ENCODE measurements at regions not wholly inside any gene's neighbourhood (a gene's known extent, or its start where the extent isn't known, plus 50 kb on each side); places are given as distances from the start of the nearest gene placed in this dataset.

GRCh38 chr13:71034018-71034417 lies 833.0 kb downstream of the DACH1 start:
- H3K9me3 ChIP-seq (ENCODE audit: insufficient read depth, low read length) = no peaks in the 10 kb centered on the region
- no peaks in the 10 kb centered on the region for H3K36me3 ChIP-seq (ENCODE audit: insufficient read depth, insufficient read length, low read length)
- no peak overlapping the region for H3K9ac ChIP-seq (ENCODE audit: insufficient read length, low read depth)
- DNase-seq (ENCODE audit: low read depth, low spot score) = no peak
- H3K4me3 ChIP-seq (ENCODE audit: insufficient read length, low read depth) = no peak overlapping the region
- TF ChIP-seq ZNF274 (IDR thresholded peaks at IDR 0.05; ENCODE audit: low read depth, low read length) = no peak
- H3K27me3 ChIP-seq (ENCODE audit: insufficient read depth, insufficient read length) = no peaks in the 10 kb centered on the region
- H3K4me1 ChIP-seq (ENCODE audit: insufficient read depth, insufficient read length) = no peaks in the 10 kb centered on the region

- H3K9ac ChIP-seq (ENCODE audit: insufficient read length, low read depth) = no peak overlapping the region
- no peaks in the 10 kb centered on the region for H3K36me3 ChIP-seq (ENCODE audit: insufficient read depth, insufficient read length, low read length)
- H3K4me1 ChIP-seq (ENCODE audit: insufficient read depth, insufficient read length) = no peaks in the 10 kb centered on the region
- DNase-seq (ENCODE audit: low read depth, low spot score) = no peak
- no peak for TF ChIP-seq YY1 (IDR thresholded peaks at IDR 0.05; ENCODE audit: insufficient read depth, insufficient read length)
- no peak for TF ChIP-seq SUZ12 (IDR thresholded peaks at IDR 0.05; ENCODE audit: extremely low read depth, insufficient read depth, insufficient read length)
- no peak for TF ChIP-seq ZNF274 (IDR thresholded peaks at IDR 0.05; ENCODE audit: low read depth, low read length)
- no peak overlapping the region for H3K4me3 ChIP-seq (ENCODE audit: insufficient read length, low read depth)
- H3K27me3 ChIP-seq (ENCODE audit: insufficient read depth, insufficient read length) = no peaks in the 10 kb centered on the region
- H3K9me3 ChIP-seq (ENCODE audit: insufficient read depth, low read length) = no peaks in the 10 kb centered on the region
Observed at GRCh38 chr13:71033026-71033425, 834.0 kb downstream of the DACH1 start.

- no peaks in the 10 kb centered on the region for H3K4me1 ChIP-seq (ENCODE audit: insufficient read depth, insufficient read length)
- H3K9me3 ChIP-seq (ENCODE audit: insufficient read depth, low read length) = no peaks in the 10 kb centered on the region
- DNase-seq (ENCODE audit: low read depth, low spot score) = no peak
Observed at GRCh38 chr13:71030784-71031183, 836.2 kb downstream of the DACH1 start.

GRCh38 chr13:71028884-71029283 lies 838.1 kb downstream of the DACH1 start:
- H3K9me3 ChIP-seq (ENCODE audit: insufficient read depth, low read length) = no peaks in the 10 kb centered on the region
- no peaks in the 10 kb centered on the region for H3K4me1 ChIP-seq (ENCODE audit: insufficient read depth, insufficient read length)
- DNase-seq (ENCODE audit: low read depth, low spot score) = no peak
- H3K4me3 ChIP-seq (ENCODE audit: insufficient read length, low read depth) = no peak overlapping the region
- TF ChIP-seq YY1 (IDR thresholded peaks at IDR 0.05; ENCODE audit: insufficient read depth, insufficient read length) = no peak
- no peak for TF ChIP-seq ZNF274 (IDR thresholded peaks at IDR 0.05; ENCODE audit: low read depth, low read length)
- TF ChIP-seq SUZ12 (IDR thresholded peaks at IDR 0.05; ENCODE audit: extremely low read depth, insufficient read depth, insufficient read length) = no peak
- no peak overlapping the region for H3K9ac ChIP-seq (ENCODE audit: insufficient read length, low read depth)
- H3K36me3 ChIP-seq (ENCODE audit: insufficient read depth, insufficient read length, low read length) = no peaks in the 10 kb centered on the region
- no peaks in the 10 kb centered on the region for H3K27me3 ChIP-seq (ENCODE audit: insufficient read depth, insufficient read length)

More at GRCh38 chr13:71030784-71031183, 836.2 kb downstream of the DACH1 start:
- H3K9ac ChIP-seq (ENCODE audit: insufficient read length, low read depth) = no peak overlapping the region
- H3K27me3 ChIP-seq (ENCODE audit: insufficient read depth, insufficient read length) = no peaks in the 10 kb centered on the region
- H3K36me3 ChIP-seq (ENCODE audit: insufficient read depth, insufficient read length, low read length) = no peaks in the 10 kb centered on the region
- TF ChIP-seq SUZ12 (IDR thresholded peaks at IDR 0.05; ENCODE audit: extremely low read depth, insufficient read depth, insufficient read length) (no peak), ZNF274 (IDR thresholded peaks at IDR 0.05; ENCODE audit: low read depth, low read length) (no peak), YY1 (IDR thresholded peaks at IDR 0.05; ENCODE audit: insufficient read depth, insufficient read length) (no peak)
- H3K4me3 ChIP-seq (ENCODE audit: insufficient read length, low read depth) = no peak overlapping the region

- no peak for TF ChIP-seq YY1 (IDR thresholded peaks at IDR 0.05; ENCODE audit: insufficient read depth, insufficient read length)
- no peak for TF ChIP-seq ZNF274 (IDR thresholded peaks at IDR 0.05; ENCODE audit: low read depth, low read length)
- TF ChIP-seq SUZ12 (IDR thresholded peaks at IDR 0.05; ENCODE audit: extremely low read depth, insufficient read depth, insufficient read length) = no peak
- Histone ChIP-seq H3K36me3 (ENCODE audit: insufficient read depth, insufficient read length, low read length) (no peaks in the 10 kb centered on the region), H3K27me3 (ENCODE audit: insufficient read depth, insufficient read length) (no peaks in the 10 kb centered on the region), H3K4me3 (ENCODE audit: insufficient read length, low read depth) (no peak overlapping the region), H3K4me1 (ENCODE audit: insufficient read depth, insufficient read length) (no peaks in the 10 kb centered on the region), H3K9me3 (ENCODE audit: insufficient read depth, low read length) (no peaks in the 10 kb centered on the region), H3K9ac (ENCODE audit: insufficient read length, low read depth) (no peak overlapping the region)
- no peak for DNase-seq (ENCODE audit: low read depth, low spot score)
Observed at GRCh38 chr13:71021825-71022422, 845.1 kb downstream of the DACH1 start.

- no peak overlapping the region for H3K4me3 ChIP-seq (ENCODE audit: insufficient read length, low read depth)
- no peak for DNase-seq (ENCODE audit: low read depth, low spot score)
- H3K36me3 ChIP-seq (ENCODE audit: insufficient read depth, insufficient read length, low read length) = no peaks in the 10 kb centered on the region
- no peak overlapping the region for H3K9ac ChIP-seq (ENCODE audit: insufficient read length, low read depth)
- no peaks in the 10 kb centered on the region for H3K27me3 ChIP-seq (ENCODE audit: insufficient read depth, insufficient read length)
- H3K9me3 ChIP-seq (ENCODE audit: insufficient read depth, low read length) = no peaks in the 10 kb centered on the region
- TF ChIP-seq SUZ12 (IDR thresholded peaks at IDR 0.05; ENCODE audit: extremely low read depth, insufficient read depth, insufficient read length) (no peak), YY1 (IDR thresholded peaks at IDR 0.05; ENCODE audit: insufficient read depth, insufficient read length) (no peak), ZNF274 (IDR thresholded peaks at IDR 0.05; ENCODE audit: low read depth, low read length) (no peak)
- H3K4me1 ChIP-seq (ENCODE audit: insufficient read depth, insufficient read length) = no peaks in the 10 kb centered on the region
Observed at GRCh38 chr13:71018995-71019394, 848.0 kb downstream of the DACH1 start.

GRCh38 chr13:71018544-71018943 lies 848.5 kb downstream of the DACH1 start:
- Histone ChIP-seq H3K27me3 (ENCODE audit: insufficient read depth, insufficient read length) (no peaks in the 10 kb centered on the region), H3K4me3 (ENCODE audit: insufficient read length, low read depth) (no peak overlapping the region), H3K36me3 (ENCODE audit: insufficient read depth, insufficient read length, low read length) (no peaks in the 10 kb centered on the region), H3K9me3 (ENCODE audit: insufficient read depth, low read length) (no peaks in the 10 kb centered on the region), H3K4me1 (ENCODE audit: insufficient read depth, insufficient read length) (no peaks in the 10 kb centered on the region), H3K9ac (ENCODE audit: insufficient read length, low read depth) (no peak overlapping the region)
- DNase-seq (ENCODE audit: low read depth, low spot score) = no peak
- TF ChIP-seq YY1 (IDR thresholded peaks at IDR 0.05; ENCODE audit: insufficient read depth, insufficient read length) = no peak
- no peak for TF ChIP-seq ZNF274 (IDR thresholded peaks at IDR 0.05; ENCODE audit: low read depth, low read length)
- no peak for TF ChIP-seq SUZ12 (IDR thresholded peaks at IDR 0.05; ENCODE audit: extremely low read depth, insufficient read depth, insufficient read length)
